H9 (cell line): ENCODE measurements at regions not wholly inside any gene's neighbourhood (a gene's known extent, or its start where the extent isn't known, plus 50 kb on each side); places are given as distances from the start of the nearest gene placed in this dataset.

ENCODE experiments used
- DNase-seq: peaks from one replicate; pipeline ENCODE4 v3.0.0-alpha.2; 2017
- H2AFZ ChIP-seq: one replicate; pipeline ENCODE4 v1.6.1; 2013; ENCODE audit warnings: mild to moderate bottlenecking, low read length, control low read depth, moderate library complexity
- H2AK5ac ChIP-seq: 2 replicates; pipeline ENCODE4 v1.6.1; 2013; ENCODE audit warnings: low read length, control low read depth, mixed read lengths; ENCODE audit not compliant: insufficient read length
- H2BK120ac ChIP-seq: one replicate; pipeline ENCODE4 v1.6.1; 2013; ENCODE audit warnings: low read depth, mild to moderate bottlenecking, low read length, control low read depth, inconsistent platforms; ENCODE audit not compliant: poor library complexity, severe bottlenecking
- H2BK12ac ChIP-seq: 2 replicates; pipeline ENCODE4 v1.6.1; 2013; ENCODE audit warnings: low read length, control low read depth, mixed read lengths, low read depth; ENCODE audit not compliant: insufficient read length
- H2BK15ac ChIP-seq: 2 replicates; pipeline ENCODE4 v1.6.1; 2013; ENCODE audit warnings: low read depth, low read length, control low read depth
- H2BK20ac ChIP-seq: one replicate; pipeline ENCODE4 v1.6.1; 2013; ENCODE audit warnings: low read depth, mild to moderate bottlenecking, low read length, control low read depth, inconsistent platforms; ENCODE audit not compliant: poor library complexity, severe bottlenecking
- H2BK5ac ChIP-seq: 2 replicates; pipeline ENCODE4 v1.6.1; 2013; ENCODE audit warnings: low read length, control low read depth, mixed read lengths; ENCODE audit not compliant: insufficient read length
- H3K14ac ChIP-seq: 2 replicates; pipeline ENCODE4 v1.6.1; 2013; ENCODE audit warnings: low read length, control low read depth; ENCODE audit not compliant: insufficient read depth
- H3K18ac ChIP-seq: 2 replicates; pipeline ENCODE4 v1.6.1; 2013; ENCODE audit warnings: low read depth, mild to moderate bottlenecking, mixed read lengths, low read length, control low read depth; ENCODE audit not compliant: insufficient read length
- H3K23ac ChIP-seq: 2 replicates; pipeline ENCODE4 v1.6.1; 2013; ENCODE audit warnings: low read length, control low read depth, mixed read lengths, low read depth; ENCODE audit not compliant: insufficient read length
- H3K23me2 ChIP-seq: 2 replicates; pipeline ENCODE4 v1.6.1; 2013; ENCODE audit warnings: low read depth, mild to moderate bottlenecking, mixed read lengths, low read length, control low read depth; ENCODE audit not compliant: insufficient read length, poor library complexity, severe bottlenecking
- H3K27ac ChIP-seq: 2 replicates; pipeline ENCODE4 v1.5.1; 2013; ENCODE audit warnings: low read length, control low read depth, mixed read lengths, low read depth; ENCODE audit not compliant: insufficient read length
- H3K27me3 ChIP-seq: 2 replicates; pipeline ENCODE4 v1.6.1; 2013; ENCODE audit warnings: low read length, control low read depth, inconsistent platforms; ENCODE audit not compliant: insufficient read depth
- H3K4ac ChIP-seq: 2 replicates; pipeline ENCODE4 v1.6.1; 2013; ENCODE audit warnings: low read depth, mild to moderate bottlenecking, control low read depth, inconsistent platforms, low read length, moderate library complexity
- H3K4me1 ChIP-seq: 2 replicates; pipeline ENCODE4 v1.6.1; 2013; ENCODE audit warnings: low read length, control low read depth, inconsistent platforms; ENCODE audit not compliant: insufficient read depth
- H3K4me2 ChIP-seq: 2 replicates; pipeline ENCODE4 v1.6.1; 2013; ENCODE audit warnings: low read length, control low read depth, mixed read lengths; ENCODE audit not compliant: insufficient read length, insufficient read depth
- H3K56ac ChIP-seq: 2 replicates; pipeline ENCODE4 v1.6.1; 2013; ENCODE audit warnings: low read depth, mild to moderate bottlenecking, mixed read lengths, low read length, control low read depth; ENCODE audit not compliant: insufficient read length
- H3K79me1 ChIP-seq: 2 replicates; pipeline ENCODE4 v1.6.1; 2013; ENCODE audit warnings: low read depth, mild to moderate bottlenecking, moderate library complexity, low read length, control low read depth, inconsistent platforms; ENCODE audit not compliant: insufficient read depth, poor library complexity, severe bottlenecking
- H3K79me2 ChIP-seq: 2 replicates; pipeline ENCODE4 v1.6.1; 2013; ENCODE audit warnings: low read length, control low read depth, inconsistent platforms; ENCODE audit not compliant: insufficient read depth
- H3K9ac ChIP-seq: 2 replicates; pipeline ENCODE4 v1.6.1; 2013; ENCODE audit warnings: low read length, control low read depth, mixed read lengths; ENCODE audit not compliant: insufficient read length; ENCODE audit errors: extremely low read depth
- H3K9me3 ChIP-seq: one replicate; pipeline ENCODE4 v1.6.1; 2013; ENCODE audit warnings: low read depth, low read length, inconsistent platforms; ENCODE audit not compliant: control insufficient read depth
- H3T11ph ChIP-seq: one replicate; pipeline ENCODE4 v1.6.1; 2013; ENCODE audit warnings: mild to moderate bottlenecking, low read length, control low read depth, inconsistent platforms
- H4K20me1 ChIP-seq: one replicate; pipeline ENCODE4 v1.6.1; 2013; ENCODE audit not compliant: control insufficient read depth, insufficient read length, insufficient read depth
- H4K5ac ChIP-seq: 2 replicates; pipeline ENCODE4 v1.6.1; 2013; ENCODE audit warnings: low read depth, mild to moderate bottlenecking, mixed read lengths, low read length, control low read depth; ENCODE audit not compliant: insufficient read length
- H4K8ac ChIP-seq: replicated peaks from 2 replicates; pipeline ENCODE4 v1.6.1; 2013; ENCODE audit warnings: low read length, control low read depth, mixed read lengths, low read depth; ENCODE audit not compliant: insufficient read length
- H4K91ac ChIP-seq: 2 replicates; pipeline ENCODE4 v1.6.1; 2013; ENCODE audit warnings: low read depth, mild to moderate bottlenecking, moderate library complexity, mixed read lengths, low read length, control low read depth; ENCODE audit not compliant: insufficient read length
- H3K27ac Mint-ChIP-seq, 3 experiments: 2 replicates in 2 of 3; 3 replicates in 1 of 3; pipeline ENCODE4 v1.8.0; 2020 to 2021; ENCODE audit warnings: mixed read lengths in 3 of 3, mild to moderate bottlenecking in 1 of 3, moderate library complexity in 1 of 3
- H3K27me3 Mint-ChIP-seq: 2 replicates; pipeline ENCODE4 v1.8.0; 2021; ENCODE audit warnings: low read depth, mild to moderate bottlenecking, moderate library complexity, mixed read lengths
- H3K36me3 Mint-ChIP-seq, 3 experiments: 2 replicates in 2 of 3; 3 replicates in 1 of 3; pipeline ENCODE4 v1.8.0; 2020 to 2021; ENCODE audit warnings: low read depth in 3 of 3, mixed read lengths in 3 of 3; ENCODE audit not compliant: insufficient read depth in 1 of 3
- H3K4me1 Mint-ChIP-seq, 2 experiments: 2 replicates each; pipeline ENCODE4 v1.8.0; 2020; ENCODE audit warnings: mixed read lengths in 2 of 2
- H3K4me3 Mint-ChIP-seq, 2 experiments: 2 replicates in 1 of 2; 3 replicates in 1 of 2; pipeline ENCODE4 v1.8.0; 2020 to 2021; ENCODE audit warnings: mild to moderate bottlenecking in 2 of 2, mixed read lengths in 2 of 2, moderate library complexity in 1 of 2
- H3K9me3 Mint-ChIP-seq, 2 experiments: 2 replicates in 1 of 2; 3 replicates in 1 of 2; pipeline ENCODE4 v1.8.0; 2020; ENCODE audit warnings: mild to moderate bottlenecking in 2 of 2, mixed read lengths in 2 of 2, moderate library complexity in 1 of 2
- CTCF ChIP-seq: fragments of 200-600 bp; sonication (generic); conservative IDR thresholded peaks from 3 replicates; pipeline ENCODE4 v1.8.0; 2021; ENCODE audit warnings: antibody characterized with exemption, mild to moderate bottlenecking
- WGBS: extraction: QIAGEN DNeasy Blood & Tissue Kit; methylation state at CpG from one replicate; pipeline ENCODE4 v1.1.7; 2013; ENCODE audit warnings: missing lambda C conversion rate, low lambda C conversion rate, mixed read lengths; ENCODE audit not compliant: insufficient read length; ENCODE audit errors: extremely low coverage; 5-methylcytosine and 5-hydroxymethylcytosine counted together

- no CpG with 5 or more reads among the region's 9 CpGs for WGBS
- Histone ChIP-seq H2BK15ac (no peak overlapping the region), H4K8ac (no peak overlapping the region), H2AFZ (no peak overlapping the region), H3T11ph (no peak overlapping the region), H3K79me1 (no peaks in the 10 kb centered on the region), H3K14ac (no peak overlapping the region), H2AK5ac (no peak overlapping the region), H2BK12ac (no peak overlapping the region), H3K9me3 (no peaks in the 10 kb centered on the region), H4K91ac (no peak overlapping the region), H3K27me3 (no peaks in the 10 kb centered on the region), H3K56ac (no peak overlapping the region), H4K5ac (no peak overlapping the region), H2BK20ac (no peak overlapping the region), H2BK5ac (no peak overlapping the region), H3K4ac (no peak overlapping the region), H3K27ac (no peak overlapping the region), H3K9ac (no peak overlapping the region), H4K20me1 (no peaks in the 10 kb centered on the region), H2BK120ac (no peak overlapping the region), H3K79me2 (no peaks in the 10 kb centered on the region), H3K4me1 (no peaks in the 10 kb centered on the region; the same call in 1 of the 2 replicates), H3K4me2 (no peak overlapping the region), H3K23ac (no peak overlapping the region), H3K23me2 (no peaks in the 10 kb centered on the region), H3K18ac (no peak overlapping the region)
- no peak for TF ChIP-seq CTCF
- Mint-ChIP-seq H3K36me3 (no peaks in the 10 kb centered on the region), H3K4me3 (no peak overlapping the region), H3K27me3 (no peaks in the 10 kb centered on the region; the same call in 1 of the 2 replicates), H3K4me1 (peaks cover 17 to 27% of the 10 kb centered on the region in 2 experiments), H3K27ac (no peak overlapping the region), H3K9me3 (no peaks in the 10 kb centered on the region)
- DNase-seq, result no peak
Observed at GRCh38 chr20:46805836-46806235, 88.8 kb upstream of the EYA2 start.
